ENCODE measurements at regions not wholly inside any gene's neighbourhood (a gene's known extent, or its start where the extent isn't known, plus 50 kb on each side); places are given as distances from the start of the nearest gene placed in this dataset.

GRCh38 chr12:67388331-67389138 lies 119.4 kb downstream of the CAND1 start:
- TF ChIP-seq TRIM28 (IDR thresholded peaks at IDR 0.05) (no peak), HNRNPUL1 (IDR thresholded peaks at IDR 0.05; ENCODE audit: low read length) (no peak), ZNF184 (CRISPR knock-in tag; IDR thresholded peaks at IDR 0.05) (no peak), CTCF (IDR thresholded peaks at IDR 0.05 in 2 of 3, conservative IDR thresholded peaks at IDR 0.05 in 1 of 3; ENCODE audit: insufficient read depth in 2 of 3, low read depth in 1 of 3, low read length in 3 of 3) (no peak), ZEB2 (IDR thresholded peaks at IDR 0.05) (no peak), POLR2AphosphoS5 (IDR thresholded peaks at IDR 0.05; ENCODE audit: control insufficient read depth, insufficient read depth, low read depth, low read length) (no peak), KLF1 (tag; IDR thresholded peaks at IDR 0.05) (no peak), ATF6 (CRISPR knock-in tag; IDR thresholded peaks at IDR 0.05) (no peak), HCFC1 (IDR thresholded peaks at IDR 0.05; ENCODE audit: low read depth, low read length) (no peak), LARP7 (IDR thresholded peaks at IDR 0.05) (no peak), ZNF274 (IDR thresholded peaks at IDR 0.05; ENCODE audit: borderline replicate concordance, low read depth, low read length) (no peak), FOXM1 (IDR thresholded peaks at IDR 0.05; ENCODE audit: low read depth) (no peak), FOXM1 (CRISPR knock-in tag; IDR thresholded peaks at IDR 0.05; ENCODE audit: low read depth) (no peak)

All from K562 (cell line).